K562 (cell line): ENCODE measurements at regions not wholly inside any gene's neighbourhood (a gene's known extent, or its start where the extent isn't known, plus 50 kb on each side); places are given as distances from the start of the nearest gene placed in this dataset.
A peak's percentile ranks its signal among the peaks of the same experiment; 100 is the strongest.

Experiments
- ATAC-seq: fragments of 200-7000 bp; cut with Tn5 transposase; 3 replicates; pipeline ENCODE4 v1.9.1; 2020; ENCODE audit warnings: moderate library complexity
- BruUV-seq: library from RNA; stranded (reverse); fragments of 400-500 nt; replicated peaks from 2 replicates; lab custom pipeline; 2021; lab: Mats Ljungman, UMichigan
- CTCF ChIA-PET: fragments of 300-600 bp; formaldehyde crosslinking; extraction: SDS; loops from one replicate; lab custom pipeline; 2021; ENCODE audit warnings: low intra/inter-chr PET ratio; lab: Yijun Ruan, JAX
- POLR2A ChIA-PET: fragments of 300-600, 350-650 bp; sonication (Branson Sonifier 250); formaldehyde crosslinking; extraction: SDS; loops from one replicate; lab custom pipeline; 2021; ENCODE audit warnings: antibody characterized with exemption, inconsistent platforms; lab: Yijun Ruan, JAX
- DNase-seq, 4 experiments: peaks; one replicate each; pipeline versions ENCODE4 v3.0.0 to v3.0.0-alpha.2; 2011 to 2018; ENCODE audit warnings: low spot score in 3 of 4, mixed read lengths in 3 of 4; ENCODE audit errors: extremely low read depth in 1 of 4
- FAIRE-seq: peaks from 2 replicates; lab custom pipeline; 2011; peaks lifted over from hg19 to GRCh38; lab: Jason Lieb, UNC
- H2AFZ ChIP-seq: 2 replicates; pipeline ENCODE4 v1.6.0; 2011; ENCODE audit warnings: low read depth, low read length, control low read depth, inconsistent platforms
- H3K27ac ChIP-seq: fragments of 200-600 bp; 3 replicates; pipeline ENCODE4 v1.8.0; 2011; ENCODE audit warnings: low read depth, mild to moderate bottlenecking, control low read depth, inconsistent platforms, low read length, moderate library complexity, mixed read lengths; ENCODE audit errors: extremely low read depth
- H3K27me3 ChIP-seq, 2 experiments: fragments of 300-600 bp in 1 of 2; 2 replicates in 1 of 2; 3 replicates in 1 of 2; pipeline versions ENCODE4 v1.6.0 to v1.8.0; 2011; ENCODE audit warnings: inconsistent platforms in 2 of 2, low read length in 2 of 2, mild to moderate bottlenecking in 1 of 2, mixed read lengths in 1 of 2, moderate library complexity in 1 of 2; ENCODE audit not compliant: control insufficient read depth in 2 of 2, insufficient read depth in 2 of 2
- H3K36me3 ChIP-seq: fragments of 300-600 bp; 3 replicates; pipeline ENCODE4 v1.8.0; 2011; ENCODE audit warnings: mild to moderate bottlenecking, low read length, inconsistent platforms; ENCODE audit not compliant: control insufficient read depth, insufficient read depth
- H3K4me1 ChIP-seq, 2 experiments: fragments of 200-600 bp in 1 of 2; replicated peaks in 1 of 2; 2 replicates in 1 of 2; 3 replicates in 1 of 2; pipeline versions ENCODE4 v1.5.1 to v1.8.0; 2011; ENCODE audit warnings: inconsistent platforms in 2 of 2, low read length in 2 of 2, mild to moderate bottlenecking in 1 of 2, mixed read lengths in 1 of 2, moderate library complexity in 1 of 2; ENCODE audit not compliant: control insufficient read depth in 2 of 2, insufficient read depth in 2 of 2
- H3K4me2 ChIP-seq: 2 replicates; pipeline ENCODE4 v1.6.1; 2011; ENCODE audit warnings: low read length, control low read depth, inconsistent platforms, mixed read lengths; ENCODE audit not compliant: insufficient read depth
- H3K4me3 ChIP-seq: fragments of 200-600 bp; sonication (generic), shearing (Covaris generic); 2 replicates; pipeline ENCODE4 v1.5.1; 2016; ENCODE audit warnings: control low read depth, inconsistent platforms
- H3K79me2 ChIP-seq: fragments of 200-600 bp; 3 replicates; pipeline ENCODE4 v1.8.0; 2011; ENCODE audit warnings: low read length, inconsistent platforms; ENCODE audit not compliant: control insufficient read depth, insufficient read depth
- H3K9ac ChIP-seq, 2 experiments: 2 replicates each; pipeline versions ENCODE4 v1.6.0 to v1.6.1; 2011; ENCODE audit warnings: low read depth in 2 of 2, low read length in 2 of 2, control low read depth in 1 of 2, inconsistent platforms in 1 of 2, mild to moderate bottlenecking in 1 of 2, mixed read lengths in 1 of 2; ENCODE audit not compliant: insufficient read depth in 1 of 2
- H3K9me1 ChIP-seq: one replicate; pipeline ENCODE4 v1.6.0; 2011; ENCODE audit warnings: inconsistent platforms, mild to moderate bottlenecking, low read length, moderate library complexity; ENCODE audit not compliant: control insufficient read depth, insufficient read depth
- H3K9me3 ChIP-seq: replicated peaks from 2 replicates; pipeline ENCODE4 v1.5.1; 2011; ENCODE audit warnings: low read depth, low read length, inconsistent platforms; ENCODE audit not compliant: control insufficient read depth, insufficient read depth
- H4K20me1 ChIP-seq: replicated peaks from 2 replicates; pipeline ENCODE4 v1.6.1; 2011; ENCODE audit warnings: low read length, inconsistent platforms, mixed read lengths; ENCODE audit not compliant: control insufficient read depth, insufficient read depth
- ARID1B ChIP-seq: fragments of 450-650 bp; IDR thresholded peaks from 2 replicates; pipeline ENCODE4 v1.6.1; 2016; ENCODE audit warnings: antibody characterized with exemption, mild to moderate bottlenecking, inconsistent platforms
- CBFA2T2 ChIP-seq: fragments of 450-650 bp; conservative IDR thresholded peaks from 2 replicates; pipeline ENCODE4 v1.6.1; 2017; ENCODE audit warnings: mild to moderate bottlenecking
- CBFA2T3 ChIP-seq: fragments of 450-650 bp; IDR thresholded peaks from 2 replicates; pipeline ENCODE4 v1.6.1; 2017
- COPS2 ChIP-seq: fragments of 450-650 bp; conservative IDR thresholded peaks from 2 replicates; pipeline ENCODE4 v1.6.1; 2016; ENCODE audit warnings: mild to moderate bottlenecking, moderate library complexity
- FOXA1 ChIP-seq: fragments of 450-650 bp; IDR thresholded peaks from 2 replicates; pipeline ENCODE4 v1.6.1; 2016; ENCODE audit warnings: mild to moderate bottlenecking, borderline replicate concordance
- MTA2 ChIP-seq: fragments of 450-650 bp; IDR thresholded peaks from 2 replicates; pipeline ENCODE4 v1.6.1; 2016; ENCODE audit warnings: low read depth
- POLR2B ChIP-seq: fragments of 450-650 bp; IDR thresholded peaks from 2 replicates; pipeline ENCODE4 v1.6.1; 2018; ENCODE audit warnings: low read depth; ENCODE audit not compliant: partially characterized antibody
- TAL1 ChIP-seq: fragments of 450-650 bp; IDR thresholded peaks from 2 replicates; pipeline ENCODE4 v1.6.1; 2016; ENCODE audit warnings: mild to moderate bottlenecking
- TCF3 ChIP-seq: sonication (generic); formaldehyde crosslinking; IDR thresholded peaks from 2 replicates; pipeline ENCODE4 v1.4.0; 2020; ENCODE audit warnings: mild to moderate bottlenecking, missing genetic modification reagents
- TEAD4 ChIP-seq, 2 experiments: sonication (generic) in 1 of 2; formaldehyde crosslinking in 1 of 2; IDR thresholded peaks; 2 replicates each; pipeline versions ENCODE4 v1.6.1 to v1.8.0; 2012 to 2022; ENCODE audit warnings: borderline replicate concordance in 1 of 2, inconsistent platforms in 1 of 2, low read length in 1 of 2, mild to moderate bottlenecking in 1 of 2, missing genetic modification reagents in 1 of 2
- TRIM24 ChIP-seq, 2 experiments: fragments of 450-650 bp; IDR thresholded peaks; 2 replicates each; pipeline ENCODE4 v1.6.1; 2016
- WGBS: fragments of 100-300 bp; shearing (Covaris generic); methylation state at CpG from one replicate; pipeline ENCODE4 v1.1.6; 2016; ENCODE audit warnings: low coverage, mixed read lengths; ENCODE audit not compliant: insufficient coverage; ENCODE audit errors: missing lambda C conversion rate; 5-methylcytosine and 5-hydroxymethylcytosine counted together
- in situ Hi-C: fragments of 300-500 bp; cut with MboI; formaldehyde crosslinking; loops from 4 replicates; pipeline ENCODE4 v1.15.0; 2018; ENCODE audit warnings: inconsistent platforms, mixed read lengths
- intact Hi-C: fragments of 100-400 bp; cut with micrococcal nuclease; formaldehyde crosslinking; loops from 2 replicates; pipeline ENCODE4 v1.14.2; 2022
- TF ChIP-seq, protein P1 (sequence below): fragments of 250-450 bp; sonication (Bioruptor Pico); IDR thresholded peaks from 2 replicates; pipeline ENCODE4 v1.4.0; 2020
- TF ChIP-seq, protein P2 (sequence below), 2 experiments: IDR thresholded peaks in 1 of 2; conservative IDR thresholded peaks in 1 of 2; 2 replicates each; pipeline ENCODE4 v1.6.1; 2016; ENCODE audit warnings: low read depth in 2 of 2, mild to moderate bottlenecking in 1 of 2, missing compliant biosample characterization in 1 of 2, missing genetic modification characterization in 1 of 2, moderate library complexity in 1 of 2

GRCh38 chr6:3640868-3641267 is 110.6 kb downstream of the PXDC1 start (continued):
- TF ChIP-seq, protein P1, sequence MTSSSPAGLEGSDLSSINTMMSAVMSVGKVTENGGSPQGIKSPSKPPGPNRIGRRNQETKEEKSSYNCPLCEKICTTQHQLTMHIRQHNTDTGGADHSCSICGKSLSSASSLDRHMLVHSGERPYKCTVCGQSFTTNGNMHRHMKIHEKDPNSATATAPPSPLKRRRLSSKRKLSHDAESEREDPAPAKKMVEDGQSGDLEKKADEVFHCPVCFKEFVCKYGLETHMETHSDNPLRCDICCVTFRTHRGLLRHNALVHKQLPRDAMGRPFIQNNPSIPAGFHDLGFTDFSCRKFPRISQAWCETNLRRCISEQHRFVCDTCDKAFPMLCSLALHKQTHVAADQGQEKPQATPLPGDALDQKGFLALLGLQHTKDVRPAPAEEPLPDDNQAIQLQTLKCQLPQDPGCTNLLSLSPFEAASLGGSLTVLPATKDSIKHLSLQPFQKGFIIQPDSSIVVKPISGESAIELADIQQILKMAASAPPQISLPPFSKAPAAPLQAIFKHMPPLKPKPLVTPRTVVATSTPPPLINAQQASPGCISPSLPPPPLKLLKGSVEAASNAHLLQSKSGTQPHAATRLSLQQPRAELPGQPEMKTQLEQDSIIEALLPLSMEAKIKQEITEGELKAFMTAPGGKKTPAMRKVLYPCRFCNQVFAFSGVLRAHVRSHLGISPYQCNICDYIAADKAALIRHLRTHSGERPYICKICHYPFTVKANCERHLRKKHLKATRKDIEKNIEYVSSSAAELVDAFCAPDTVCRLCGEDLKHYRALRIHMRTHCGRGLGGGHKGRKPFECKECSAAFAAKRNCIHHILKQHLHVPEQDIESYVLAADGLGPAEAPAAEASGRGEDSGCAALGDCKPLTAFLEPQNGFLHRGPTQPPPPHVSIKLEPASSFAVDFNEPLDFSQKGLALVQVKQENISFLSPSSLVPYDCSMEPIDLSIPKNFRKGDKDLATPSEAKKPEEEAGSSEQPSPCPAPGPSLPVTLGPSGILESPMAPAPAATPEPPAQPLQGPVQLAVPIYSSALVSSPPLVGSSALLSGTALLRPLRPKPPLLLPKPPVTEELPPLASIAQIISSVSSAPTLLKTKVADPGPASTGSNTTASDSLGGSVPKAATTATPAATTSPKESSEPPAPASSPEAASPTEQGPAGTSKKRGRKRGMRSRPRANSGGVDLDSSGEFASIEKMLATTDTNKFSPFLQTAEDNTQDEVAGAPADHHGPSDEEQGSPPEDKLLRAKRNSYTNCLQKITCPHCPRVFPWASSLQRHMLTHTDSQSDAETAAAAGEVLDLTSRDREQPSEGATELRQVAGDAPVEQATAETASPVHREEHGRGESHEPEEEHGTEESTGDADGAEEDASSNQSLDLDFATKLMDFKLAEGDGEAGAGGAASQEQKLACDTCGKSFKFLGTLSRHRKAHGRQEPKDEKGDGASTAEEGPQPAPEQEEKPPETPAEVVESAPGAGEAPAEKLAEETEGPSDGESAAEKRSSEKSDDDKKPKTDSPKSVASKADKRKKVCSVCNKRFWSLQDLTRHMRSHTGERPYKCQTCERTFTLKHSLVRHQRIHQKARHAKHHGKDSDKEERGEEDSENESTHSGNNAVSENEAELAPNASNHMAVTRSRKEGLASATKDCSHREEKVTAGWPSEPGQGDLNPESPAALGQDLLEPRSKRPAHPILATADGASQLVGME (CRISPR knock-in tag), result no peak
- no peak for TF ChIP-seq FOXA1

DNA sequence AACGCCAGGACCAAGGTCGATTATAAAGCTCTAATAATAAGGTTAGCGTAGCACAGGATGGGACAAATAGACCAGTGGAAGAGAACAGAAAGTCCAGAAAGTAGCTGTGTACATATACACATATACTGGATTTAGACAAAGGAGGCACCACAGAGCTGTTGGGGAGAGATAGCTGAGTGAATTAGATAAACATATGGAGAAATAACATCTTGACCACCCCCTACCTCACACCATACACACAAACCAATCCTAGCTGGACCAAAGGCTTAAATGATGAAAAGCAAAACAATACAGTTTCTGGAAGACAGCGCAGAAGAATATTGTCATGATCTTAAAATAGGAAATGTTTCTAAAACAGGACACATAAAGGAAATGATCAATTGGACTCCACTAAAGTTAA is 112.9 kb downstream of the PXDC1 start:
- peak; percentile 62; the same call in 1 of the 2 replicates for TF ChIP-seq TAL1
- TF ChIP-seq, protein P2, sequence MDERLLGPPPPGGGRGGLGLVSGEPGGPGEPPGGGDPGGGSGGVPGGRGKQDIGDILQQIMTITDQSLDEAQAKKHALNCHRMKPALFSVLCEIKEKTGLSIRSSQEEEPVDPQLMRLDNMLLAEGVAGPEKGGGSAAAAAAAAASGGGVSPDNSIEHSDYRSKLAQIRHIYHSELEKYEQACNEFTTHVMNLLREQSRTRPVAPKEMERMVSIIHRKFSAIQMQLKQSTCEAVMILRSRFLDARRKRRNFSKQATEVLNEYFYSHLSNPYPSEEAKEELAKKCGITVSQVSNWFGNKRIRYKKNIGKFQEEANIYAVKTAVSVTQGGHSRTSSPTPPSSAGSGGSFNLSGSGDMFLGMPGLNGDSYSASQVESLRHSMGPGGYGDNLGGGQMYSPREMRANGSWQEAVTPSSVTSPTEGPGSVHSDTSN (CRISPR knock-in tag; IDR thresholded peaks at IDR 0.05; ENCODE audit: low read depth), result no peak
- TF ChIP-seq, protein P2 (tag; conservative IDR thresholded peaks at IDR 0.05; ENCODE audit: low read depth), result no peak
- peak; percentile 36 for TF ChIP-seq ARID1B
- TF ChIP-seq TCF3, result peak; percentile 36
- peak; percentile 53 to 74; a peak in 3 of 4 replicates for TF ChIP-seq TRIM24 (IDR thresholded peaks at IDR 0.05)
- no peak for TF ChIP-seq COPS2
- no peak for TF ChIP-seq POLR2B
- TF ChIP-seq CBFA2T2, result peak; percentile 44
- TF ChIP-seq CBFA2T3, result peak; percentile 64
- 0 out of 2 replicates have a peak, but pooled peaks have one; percentile 20 for TF ChIP-seq TEAD4 (IDR thresholded peaks at IDR 0.05; ENCODE audit: low read length)
- no peak for TF ChIP-seq TEAD4 (CRISPR knock-in tag; IDR thresholded peaks at IDR 0.05; ENCODE audit: borderline replicate concordance)
- TF ChIP-seq MTA2, result 0 out of 2 replicates have a peak, but pooled peaks have one; percentile 9
- 14% methylated on average over 4 of the region's 4 CpGs for WGBS
- no peaks in the 10 kb centered on the region for H3K79me2 ChIP-seq
- no peak overlapping the region for H3K4me2 ChIP-seq
- CTCF ChIA-PET, result no interaction called here
- no peak overlapping the region for H3K27ac ChIP-seq
- FAIRE-seq (no peak), ATAC-seq (no peak), DNase-seq (no peak)
- no TSS peak for BruUV-seq
- H4K20me1 ChIP-seq, result no peaks in the 10 kb centered on the region
- H3K9ac ChIP-seq, result no peak overlapping the region
- H2AFZ ChIP-seq, result peak overlapping the region; percentile 3; the same call in 1 of the 2 replicates
- no peaks in the 10 kb centered on the region; the same call in 1 of the 2 replicates for H3K9me3 ChIP-seq
- no peaks in the 10 kb centered on the region for H3K36me3 ChIP-seq
- H3K9me1 ChIP-seq, result no peaks in the 10 kb centered on the region
- in situ Hi-C loops (no loop called here), intact Hi-C loops (no loop called here)
- no peaks in the 10 kb centered on the region; a peak in 1 of 5 replicates for H3K4me1 ChIP-seq
- peaks cover 3 to 8% of the 10 kb centered on the region in 2 experiments; a peak in 4 of 5 replicates for H3K27me3 ChIP-seq
- H3K4me3 ChIP-seq, result no peak overlapping the region
- POLR2A ChIA-PET, result interaction anchor here (1.0 to 3.3 kb wide), 3 partner anchors 10 to 18 kb away, joined by 3 to 10 read pairs (median 4); no protein-coding TSS in a partner anchor
